IMR-90 (cell line): ENCODE measurements at regions not wholly inside any gene's neighbourhood (a gene's known extent, or its start where the extent isn't known, plus 50 kb on each side); places are given as distances from the start of the nearest gene placed in this dataset.

Experiments
- ATAC-seq: fragments of 200-7000 bp; cut with Tn5 transposase; 2 replicates; pipeline ENCODE4 v1.9.1; 2020; ENCODE audit warnings: low read depth, mild to moderate bottlenecking, moderate library complexity
- BruUV-seq: library from RNA; stranded (reverse); fragments of 400-500 nt; replicated peaks from 2 replicates; lab custom pipeline; 2021; lab: Mats Ljungman, UMichigan
- CTCF ChIA-PET: fragments of 300-600 bp; formaldehyde crosslinking; extraction: SDS; loops from one replicate; lab custom pipeline; 2021; ENCODE audit warnings: antibody characterized with exemption; lab: Yijun Ruan, JAX
- POLR2A ChIA-PET: fragments of 300-600 bp; sonication (Branson Sonifier 250); formaldehyde crosslinking; loops from one replicate; lab custom pipeline; 2022; ENCODE audit warnings: antibody characterized with exemption; ENCODE audit not compliant: unreplicated experiment; lab: Charles Lee
- DNase-seq: peaks from one replicate; pipeline ENCODE4 v3.0.0; 2013
- H2AFZ ChIP-seq: replicated peaks from 2 replicates; pipeline ENCODE3; 2013; ENCODE audit warnings: low read length, mild to moderate bottlenecking; ENCODE audit not compliant: poor library complexity
- H2AK5ac ChIP-seq: 2 replicates; pipeline ENCODE4 v1.6.1; 2013; ENCODE audit warnings: low read depth, low read length, inconsistent platforms
- H2AK9ac ChIP-seq: replicated peaks from 2 replicates; pipeline ENCODE3; 2013; ENCODE audit warnings: mild to moderate bottlenecking, low read depth, low read length, moderate library complexity; ENCODE audit not compliant: poor library complexity
- H2BK120ac ChIP-seq: 2 replicates; pipeline ENCODE4 v1.6.1; 2013; ENCODE audit warnings: low read depth, low read length, inconsistent platforms
- H2BK15ac ChIP-seq: 3 replicates; pipeline ENCODE4 v1.6.1; 2013; ENCODE audit warnings: low read depth, low read length, inconsistent platforms
- H2BK20ac ChIP-seq: 2 replicates; pipeline ENCODE4 v1.6.1; 2013; ENCODE audit warnings: low read depth, mild to moderate bottlenecking, inconsistent platforms, low read length, moderate library complexity
- H2BK5ac ChIP-seq: 2 replicates; pipeline ENCODE4 v1.6.1; 2013; ENCODE audit warnings: mild to moderate bottlenecking, low read depth, low read length, inconsistent platforms; ENCODE audit not compliant: poor library complexity, severe bottlenecking
- H3K14ac ChIP-seq: replicated peaks from 2 replicates; pipeline ENCODE4 v1.6.1; 2013; ENCODE audit warnings: low read depth, low read length, inconsistent platforms
- H3K18ac ChIP-seq: 2 replicates; pipeline ENCODE4 v1.6.1; 2013; ENCODE audit warnings: low read depth, low read length, control low read depth
- H3K23ac ChIP-seq: 2 replicates; pipeline ENCODE4 v1.6.1; 2013; ENCODE audit warnings: low read depth, low read length, inconsistent platforms
- H3K27ac ChIP-seq: 2 replicates; pipeline ENCODE4 v1.5.1; 2013; ENCODE audit warnings: mild to moderate bottlenecking, control low read depth, low read length; ENCODE audit not compliant: insufficient read depth
- H3K27me3 ChIP-seq: 2 replicates; pipeline ENCODE4 v1.6.1; 2013; ENCODE audit warnings: low read length; ENCODE audit not compliant: control insufficient read depth, insufficient read depth
- H3K36me3 ChIP-seq: 2 replicates; pipeline ENCODE4 v1.6.1; 2013; ENCODE audit warnings: low read length, mixed read lengths; ENCODE audit not compliant: control insufficient read depth, insufficient read depth
- H3K4ac ChIP-seq: 2 replicates; pipeline ENCODE4 v1.6.1; 2013; ENCODE audit warnings: low read depth, low read length, inconsistent platforms
- H3K4me1 ChIP-seq: 2 replicates; pipeline ENCODE4 v1.6.1; 2013; ENCODE audit warnings: low read length, mixed read lengths; ENCODE audit not compliant: control insufficient read depth, insufficient read depth
- H3K4me2 ChIP-seq: 2 replicates; pipeline ENCODE4 v1.6.1; 2013; ENCODE audit warnings: low read depth, mild to moderate bottlenecking, control low read depth, low read length, moderate library complexity
- H3K4me3 ChIP-seq: 2 replicates; pipeline ENCODE4 v1.5.1; 2013; ENCODE audit warnings: low read depth, mild to moderate bottlenecking, control low read depth, low read length, moderate library complexity; ENCODE audit not compliant: insufficient read depth
- H3K56ac ChIP-seq: 2 replicates; pipeline ENCODE4 v1.6.1; 2013; ENCODE audit warnings: low read length, inconsistent platforms; ENCODE audit not compliant: insufficient read depth; ENCODE audit errors: extremely low read depth
- H3K79me1 ChIP-seq, 2 experiments: 2 replicates each; pipeline ENCODE4 v1.6.1; 2013; ENCODE audit warnings: low read length in 2 of 2, inconsistent platforms in 1 of 2, low read depth in 1 of 2
- H3K9ac ChIP-seq: 2 replicates; pipeline ENCODE4 v1.6.1; 2013; ENCODE audit warnings: low read depth, low read length, control low read depth
- H3K9me1 ChIP-seq: 2 replicates; pipeline ENCODE4 v1.6.1; 2013; ENCODE audit warnings: low read length, inconsistent platforms; ENCODE audit not compliant: insufficient read depth
- H3K9me3 ChIP-seq: 2 replicates; pipeline ENCODE4 v1.6.1; 2013; ENCODE audit warnings: low read length; ENCODE audit not compliant: control insufficient read depth, insufficient read depth
- H4K20me1 ChIP-seq: 2 replicates; pipeline ENCODE4 v1.6.1; 2013; ENCODE audit warnings: low read length, inconsistent platforms; ENCODE audit not compliant: insufficient read depth
- H4K5ac ChIP-seq: 2 replicates; pipeline ENCODE4 v1.6.1; 2013; ENCODE audit warnings: mild to moderate bottlenecking, low read depth, low read length, control low read depth
- H4K8ac ChIP-seq, 2 experiments: 2 replicates each; pipeline ENCODE4 v1.6.1; 2013; ENCODE audit warnings: low read depth in 2 of 2, low read length in 2 of 2, control low read depth in 1 of 2, inconsistent platforms in 1 of 2
- H4K91ac ChIP-seq: 2 replicates; pipeline ENCODE4 v1.6.1; 2013; ENCODE audit warnings: low read depth, low read length, inconsistent platforms; ENCODE audit not compliant: insufficient read depth
- BHLHE40 ChIP-seq: fragments of 150-350 bp; IDR thresholded peaks from 2 replicates; pipeline ENCODE4 v1.6.1; 2016; ENCODE audit warnings: mild to moderate bottlenecking, low read depth, low read length
- ELK1 ChIP-seq: fragments of 150-350 bp; IDR thresholded peaks from 2 replicates; pipeline ENCODE4 v1.6.1; 2016; ENCODE audit warnings: low read depth, mild to moderate bottlenecking, low read length, moderate library complexity, borderline replicate concordance
- RAD21 ChIP-seq: IDR thresholded peaks from 2 replicates; pipeline ENCODE4 v1.6.1; 2012; ENCODE audit warnings: low read length, improper control_type of control experiment
- WGBS, 2 experiments: methylation state at CpG; one replicate each; pipeline versions ENCODE4 v1.1.5 to v1.1.7; 2013; ENCODE audit warnings: missing lambda C conversion rate in 2 of 2; ENCODE audit not compliant: insufficient read length in 1 of 2; ENCODE audit errors: extremely low coverage in 2 of 2; 5-methylcytosine and 5-hydroxymethylcytosine counted together
- dilution Hi-C: fragments of 300-500 bp; cut with HindIII; formaldehyde crosslinking; loops from one replicate; pipeline ENCODE4 v1.14.3; 2018; ENCODE audit warnings: low sequenced_read_pairs; ENCODE audit not compliant: unreplicated experiment
- in situ Hi-C: fragments of 300-500 bp; cut with MboI; formaldehyde crosslinking; loops from 3 replicates; pipeline ENCODE4 v1.14.3; 2019; ENCODE audit warnings: low sequenced_read_pairs, inconsistent platforms, mixed read lengths
- intact Hi-C: fragments of 100-400 bp; cut with micrococcal nuclease; formaldehyde crosslinking; loops from 2 replicates; pipeline ENCODE4 v1.10.0; 2022

- Histone ChIP-seq H2BK15ac (no peak overlapping the region), H2AFZ (no peak overlapping the region), H2AK9ac (no peak overlapping the region), H3K4ac (no peak overlapping the region), H3K9me1 (no peaks in the 10 kb centered on the region), H4K8ac (no peak overlapping the region), H3K27me3 (peaks cover 4% of the 10 kb centered on the region; the same call in 1 of the 2 replicates), H3K9ac (no peak overlapping the region), H2BK120ac (no peak overlapping the region), H3K4me2 (no peak overlapping the region), H4K20me1 (no peaks in the 10 kb centered on the region), H2BK20ac (no peak overlapping the region), H3K9me3 (no peaks in the 10 kb centered on the region), H2BK5ac (no peak overlapping the region), H2AK5ac (no peak overlapping the region), H3K79me1 (no peaks in the 10 kb centered on the region), H3K36me3 (no peaks in the 10 kb centered on the region), H3K4me1 (no peaks in the 10 kb centered on the region), H3K56ac (no peak overlapping the region), H3K14ac (no peak overlapping the region), H3K23ac (no peak overlapping the region), H3K27ac (no peak overlapping the region), H4K5ac (no peak overlapping the region), H3K4me3 (no peak overlapping the region), H4K91ac (no peak overlapping the region), H3K18ac (no peak overlapping the region)
- intact Hi-C loops: no loop called here
- BruUV-seq: no TSS peak
- no peak for DNase-seq
- dilution Hi-C loops: no loop called here
- in situ Hi-C loops: no loop called here
- WGBS, 2 experiments: no CpG with 5 or more reads among the region's 10 CpGs
- ChIA-PET CTCF (no interaction called here), POLR2A (no interaction called here)
- TF ChIP-seq ELK1 (no peak), BHLHE40 (no peak), RAD21 (no peak)
- ATAC-seq: no peak
Measured at GRCh38 chr16:50448981-50449380, 80.2 kb upstream of the BRD7 start.
